ENCODE measurements at regions not wholly inside any gene's neighbourhood (a gene's known extent, or its start where the extent isn't known, plus 50 kb on each side); places are given as distances from the start of the nearest gene placed in this dataset.

- no peak overlapping the region for H3K4me3 ChIP-seq
- DNase-seq (no peak), ATAC-seq (no peak)
- H3K36me3 ChIP-seq = no peaks in the 10 kb centered on the region
- no peaks in the 10 kb centered on the region for H3K4me1 ChIP-seq
- H3K9me3 ChIP-seq = no peaks in the 10 kb centered on the region
- intact Hi-C loops (cut with DNase I) = no loop called here
- no peak for TF ChIP-seq CTCF (IDR thresholded peaks at IDR 0.05)
- no peaks in the 10 kb centered on the region for H3K27me3 ChIP-seq
- H3K27ac ChIP-seq = no peak overlapping the region
Observed at GRCh38 chr21:40952551-40953323, 105.8 kb upstream of the DSCAM start.

- no peaks in the 10 kb centered on the region for H3K36me3 ChIP-seq
- intact Hi-C loops (cut with DNase I) = no loop called here
Observed at GRCh38 chr21:40964691-40965090, 117.7 kb upstream of the DSCAM start.

GRCh38 chr21:40967771-40968170, 120.8 kb upstream of the DSCAM start:
- H3K9me3 ChIP-seq = no peaks in the 10 kb centered on the region
- intact Hi-C loops (cut with DNase I) = no loop called here
- no peaks in the 10 kb centered on the region for H3K36me3 ChIP-seq
- H3K4me1 ChIP-seq = no peaks in the 10 kb centered on the region
- H3K27ac ChIP-seq = no peak overlapping the region
- no peaks in the 10 kb centered on the region for H3K27me3 ChIP-seq
- H3K4me3 ChIP-seq = no peak overlapping the region
- DNase-seq (no peak), ATAC-seq (no peak)
- no peak for TF ChIP-seq CTCF (IDR thresholded peaks at IDR 0.05)

More at GRCh38 chr21:40964691-40965090, 117.7 kb upstream of the DSCAM start:
- Histone ChIP-seq H3K4me3 (no peak overlapping the region), H3K27me3 (no peaks in the 10 kb centered on the region), H3K27ac (no peak overlapping the region), H3K4me1 (no peaks in the 10 kb centered on the region), H3K9me3 (no peaks in the 10 kb centered on the region)
- no peak for TF ChIP-seq CTCF (IDR thresholded peaks at IDR 0.05)
- DNase-seq (no peak), ATAC-seq (no peak)

GRCh38 chr21:40972151-40972550, 125.2 kb upstream of the DSCAM start:
- no peak overlapping the region for H3K4me3 ChIP-seq
- no peak for ATAC-seq

GRCh38 chr21:40976198-40977109, 129.5 kb upstream of the DSCAM start:
- peaks cover 11% of the 10 kb centered on the region for H3K9me3 ChIP-seq
- H3K36me3 ChIP-seq = no peaks in the 10 kb centered on the region
- intact Hi-C loops (cut with DNase I) = no loop called here
- no peak for DNase-seq
- ATAC-seq = peak; percentile 62
- H3K4me3 ChIP-seq = no peak overlapping the region
- H3K27me3 ChIP-seq = no peaks in the 10 kb centered on the region
- no peak for TF ChIP-seq CTCF (IDR thresholded peaks at IDR 0.05)
- no peaks in the 10 kb centered on the region for H3K4me1 ChIP-seq
- H3K27ac ChIP-seq = no peak overlapping the region

More at GRCh38 chr21:40972151-40972550, 125.2 kb upstream of the DSCAM start:
- H3K9me3 ChIP-seq = peaks cover 8% of the 10 kb centered on the region
- no peaks in the 10 kb centered on the region for H3K36me3 ChIP-seq
- intact Hi-C loops (cut with DNase I) = no loop called here
- no peak for TF ChIP-seq CTCF (IDR thresholded peaks at IDR 0.05)
- no peaks in the 10 kb centered on the region for H3K27me3 ChIP-seq
- H3K4me1 ChIP-seq = no peaks in the 10 kb centered on the region
- no peak overlapping the region for H3K27ac ChIP-seq
- DNase-seq = no peak
